CD4-positive, alpha-beta T cell treated with Interleukin-2 at 100 ng/mL for 4 hours (primary cell): ENCODE measurements at regions not wholly inside any gene's neighbourhood (a gene's known extent, or its start where the extent isn't known, plus 50 kb on each side); places are given as distances from the start of the nearest gene placed in this dataset.
A peak's percentile ranks its signal among the peaks of the same experiment; 100 is the strongest.
"Not testable (repeated sequence)": the region's sequence is repeated elsewhere in the genome, so short reads cannot be mapped to it uniquely, and the experiment has no call there.

Source experiments
- DNase-seq: peaks from one replicate; pipeline ENCODE4 v3.0.0-alpha.2; 2020; ENCODE audit warnings: low spot score

DNA sequence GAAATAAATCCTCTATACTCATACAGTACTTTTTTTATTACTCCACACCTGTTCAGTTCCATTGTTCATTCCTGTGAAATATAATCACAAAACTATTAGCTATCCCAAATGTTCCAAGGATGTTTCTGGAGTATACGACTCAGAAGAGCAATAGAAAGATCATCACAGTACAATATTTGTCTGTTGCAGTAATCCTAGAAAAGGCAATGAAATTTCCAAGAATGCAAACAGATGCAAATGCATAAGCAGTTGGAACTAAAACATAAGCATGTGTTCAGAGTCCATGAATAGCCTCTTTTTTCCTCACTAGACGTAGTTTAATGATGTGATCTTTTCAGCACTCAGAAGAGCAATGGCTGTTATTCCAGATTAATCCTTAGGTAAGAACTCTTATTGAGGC is 55.2 kb downstream of the RTL3 start:
- no peak for DNase-seq

DNA sequence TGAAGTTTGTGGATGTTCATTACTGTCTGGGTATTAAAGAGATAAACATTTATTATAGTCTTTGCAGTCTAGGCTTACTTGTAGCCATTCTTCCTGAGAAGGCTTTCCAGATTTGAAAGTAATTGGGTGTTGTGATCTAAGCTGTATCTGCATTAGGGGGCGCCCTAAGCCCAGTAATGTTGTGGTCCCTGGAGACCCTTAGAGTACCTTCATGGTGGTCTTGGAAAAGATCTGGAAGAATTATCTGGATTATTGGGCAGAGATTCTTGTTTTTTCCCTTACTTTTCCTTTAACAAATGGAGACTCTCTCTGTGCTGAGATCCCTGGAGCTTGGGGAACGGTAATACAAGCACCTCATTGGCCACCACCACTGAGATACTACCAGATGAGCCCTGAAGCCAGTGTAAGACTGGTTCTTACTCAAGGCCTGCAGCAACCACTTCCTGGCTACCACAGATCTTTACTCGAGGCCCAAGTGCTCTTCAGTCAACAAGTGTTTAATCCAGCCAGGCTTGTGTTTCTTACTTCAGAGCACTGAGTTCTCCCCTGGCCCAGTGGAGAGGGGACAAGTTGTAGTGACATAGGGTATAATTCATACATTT is 63.1 kb downstream of the RTL3 start:
- DNase-seq, result peak; percentile 0

DNA sequence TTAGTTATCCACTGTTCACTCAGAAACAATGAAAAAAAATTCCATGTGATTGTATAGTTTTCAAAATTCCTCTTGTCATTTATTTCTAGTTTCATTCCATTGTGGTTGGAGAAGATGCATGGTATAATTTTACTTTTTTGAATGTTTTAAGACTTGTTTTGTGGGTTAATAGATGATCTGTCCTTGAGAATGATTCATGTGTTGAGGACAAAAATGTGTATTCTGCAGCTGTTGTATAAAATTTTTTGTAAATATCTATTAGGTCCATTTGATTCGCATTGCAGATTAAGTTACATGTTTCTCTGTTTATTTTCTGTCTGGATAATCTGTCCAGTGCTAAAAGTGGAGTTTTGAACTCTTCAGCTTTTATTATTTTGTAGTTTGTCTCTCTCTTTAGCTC is 65.4 kb downstream of the RTL3 start:
- no peak for DNase-seq

DNA sequence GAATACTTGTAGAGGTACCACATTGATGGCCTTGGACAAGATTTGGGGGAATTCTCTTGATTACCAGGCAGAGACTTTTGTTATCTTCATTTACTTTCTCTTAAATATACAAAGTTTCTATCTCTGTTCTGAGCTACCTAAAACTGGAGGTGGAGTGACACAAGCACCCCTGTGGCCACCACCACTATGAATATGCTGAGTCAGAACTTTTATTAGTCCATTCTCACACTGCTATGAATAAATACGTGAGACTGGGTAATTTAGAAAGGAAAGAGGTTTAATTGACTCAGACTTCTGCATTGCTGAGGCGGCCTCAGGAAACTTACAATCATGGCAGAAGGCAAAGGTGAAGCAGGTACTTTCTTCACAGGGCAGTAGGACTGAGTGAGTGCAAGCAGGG is 67.1 kb downstream of the RTL3 start:
- DNase-seq, result no peak

DNA sequence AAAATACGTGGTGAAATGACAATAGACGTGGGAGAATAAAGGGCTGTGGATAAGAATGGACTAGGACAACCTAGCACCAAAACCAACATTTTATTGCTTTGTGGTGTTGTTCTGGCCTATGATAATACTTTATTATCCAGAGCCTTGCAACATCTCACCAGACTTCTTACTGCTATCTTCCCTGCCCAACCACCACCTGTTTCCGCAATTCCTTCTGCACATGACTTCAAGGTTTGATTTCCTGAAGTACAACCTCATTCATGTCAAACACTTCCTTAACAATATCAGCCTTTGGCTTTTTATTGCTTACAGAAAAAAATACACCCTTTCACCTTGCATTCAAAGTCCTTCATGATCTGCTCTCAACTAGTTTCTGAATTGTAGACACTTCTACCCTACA is 84.8 kb downstream of the RTL3 start:
- no peak for DNase-seq

DNA sequence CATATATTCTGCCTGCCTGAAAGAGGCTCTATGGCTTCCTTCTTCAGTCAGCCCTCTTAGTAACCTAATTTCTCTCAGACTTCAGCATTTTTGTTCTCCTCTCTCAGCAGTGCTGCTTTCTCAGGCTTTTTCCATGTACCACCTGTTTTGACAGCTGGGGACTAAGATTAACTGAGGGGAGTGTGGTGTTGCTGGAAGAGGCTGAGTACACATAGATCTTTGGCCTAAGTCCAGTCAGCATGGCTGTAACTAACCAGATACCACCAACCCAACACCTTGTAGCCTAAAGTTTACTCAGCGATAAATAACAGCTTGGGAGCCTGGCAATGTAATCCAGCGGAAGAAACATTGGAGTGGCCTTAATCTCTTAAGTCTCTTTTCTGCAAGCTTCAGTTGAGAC is 85.5 kb downstream of the RTL3 start:
- no peak for DNase-seq

DNA sequence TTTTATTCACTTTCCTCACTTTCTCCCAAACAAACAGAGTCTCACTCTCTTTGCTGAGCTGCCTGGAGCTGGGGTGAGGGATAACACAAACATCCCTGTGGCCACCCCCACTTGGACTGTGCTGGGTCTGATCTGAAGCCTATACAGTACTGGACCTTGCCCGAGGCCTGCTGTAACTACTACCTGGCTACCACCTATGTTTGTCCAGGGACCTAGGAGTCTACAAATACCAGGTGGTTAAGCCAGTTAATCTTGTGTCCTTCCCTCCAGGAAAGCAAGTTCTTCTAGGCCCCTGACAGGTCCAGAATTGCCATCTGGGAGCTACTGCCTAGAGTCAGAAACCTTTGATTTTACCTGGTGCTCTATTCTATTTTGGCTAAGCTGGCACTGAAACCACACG is 87.3 kb downstream of the RTL3 start:
- no peak for DNase-seq

DNA sequence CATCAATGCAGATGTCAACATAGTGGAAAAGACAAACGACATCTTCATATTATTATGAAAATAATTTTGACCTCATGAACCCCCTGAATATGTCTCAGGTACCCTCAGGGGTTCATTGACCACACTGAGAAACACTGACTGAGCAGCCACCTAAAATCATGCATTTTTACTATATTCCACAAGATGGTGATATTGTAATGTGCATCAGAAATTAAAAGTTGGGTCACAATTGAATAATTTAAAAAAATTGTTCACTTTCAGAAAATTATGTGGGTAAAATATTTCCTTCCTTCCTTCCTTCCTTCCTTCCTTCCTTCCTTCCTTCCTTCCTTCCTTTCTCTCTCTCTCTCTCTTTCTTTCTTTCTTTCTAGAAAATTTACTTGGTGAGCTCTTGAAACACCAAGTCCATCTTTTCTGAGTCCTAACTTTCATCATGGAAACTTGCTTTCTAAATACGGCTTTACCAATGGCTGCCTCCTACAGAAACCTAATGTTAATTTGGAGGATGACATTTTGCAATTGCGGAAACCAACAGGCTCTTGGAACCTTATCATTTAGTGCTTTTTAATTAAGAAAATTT is 103.6 kb downstream of the RTL3 start:
- DNase-seq, result peak; percentile 22

DNA sequence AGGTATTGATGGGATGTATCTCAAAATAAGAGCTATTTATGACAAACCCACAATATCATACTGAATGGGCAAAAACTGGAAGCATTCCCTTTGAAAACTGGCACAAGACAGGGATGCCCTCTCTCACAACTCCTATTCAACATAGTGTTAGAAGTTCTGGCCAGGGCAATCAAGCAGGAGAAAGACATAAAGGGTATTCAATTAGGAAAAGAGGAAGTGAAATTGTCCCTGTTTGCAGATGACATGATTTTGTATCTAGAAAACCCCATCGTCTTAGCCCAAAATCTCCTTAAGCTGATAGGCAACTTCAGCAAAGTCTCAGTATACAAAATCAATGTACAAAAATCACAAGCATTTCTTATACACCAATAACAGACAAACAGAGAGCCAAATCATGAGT is 106.5 kb downstream of the RTL3 start:
- not testable (repeated sequence) for DNase-seq

DNA sequence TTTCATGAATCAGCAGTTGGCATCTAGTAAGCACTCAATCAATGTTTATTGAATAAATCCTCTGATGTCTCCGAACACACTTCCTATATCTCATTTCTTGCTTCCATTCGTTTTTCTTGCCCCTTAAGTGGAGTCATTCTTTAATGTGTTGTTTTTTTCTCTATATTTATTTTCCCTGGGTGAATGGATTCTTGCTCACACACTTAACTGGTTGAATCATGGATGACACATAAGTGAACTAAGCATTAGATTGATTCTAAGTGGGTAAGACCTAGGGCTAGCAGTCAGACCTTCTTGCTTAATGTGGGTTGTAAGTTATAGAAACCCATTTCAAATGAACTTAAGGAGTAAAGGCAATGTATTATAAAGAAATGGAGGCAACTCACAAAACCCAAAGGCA is 111.1 kb downstream of the RTL3 start:
- no peak for DNase-seq

DNA sequence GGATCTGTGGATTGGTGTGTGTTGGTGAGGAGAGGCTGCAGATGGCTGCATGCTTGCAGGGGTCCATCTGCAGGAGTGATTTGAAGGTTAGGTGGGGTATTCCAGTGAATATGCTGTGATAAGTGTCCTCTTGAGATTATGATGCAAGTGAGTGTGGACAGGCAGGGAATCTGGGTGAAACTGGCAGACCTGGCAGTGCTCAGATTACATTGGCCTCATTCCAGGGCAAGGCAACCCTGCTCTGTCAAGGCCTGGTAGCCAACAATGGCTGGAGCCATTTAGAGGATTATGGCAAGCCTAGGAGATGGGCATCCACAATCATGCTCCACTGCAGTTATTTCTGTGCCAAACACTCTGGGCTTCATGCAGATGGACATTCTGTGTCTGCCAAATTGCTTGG is 113.9 kb downstream of the RTL3 start:
- DNase-seq, result no peak

DNA sequence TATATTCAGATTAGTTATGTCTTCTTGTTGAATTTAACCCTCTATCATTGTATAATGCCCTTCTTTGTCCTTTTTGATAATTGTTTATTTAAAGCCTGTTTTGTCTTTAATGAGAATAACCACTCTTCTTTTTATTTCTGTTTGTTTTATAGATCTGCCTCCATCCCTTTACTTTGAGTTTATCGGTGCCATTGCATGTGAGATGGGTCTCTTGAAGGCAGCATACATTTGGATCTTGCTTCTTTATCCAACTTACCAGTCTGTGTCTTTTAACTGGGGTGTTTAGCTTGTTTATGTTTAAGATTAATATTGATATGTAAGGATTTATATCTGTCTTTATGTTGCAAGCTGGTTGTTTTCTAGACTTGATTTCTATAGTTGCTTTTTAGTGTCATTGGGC is 115.8 kb downstream of the RTL3 start:
- DNase-seq, result no peak

DNA sequence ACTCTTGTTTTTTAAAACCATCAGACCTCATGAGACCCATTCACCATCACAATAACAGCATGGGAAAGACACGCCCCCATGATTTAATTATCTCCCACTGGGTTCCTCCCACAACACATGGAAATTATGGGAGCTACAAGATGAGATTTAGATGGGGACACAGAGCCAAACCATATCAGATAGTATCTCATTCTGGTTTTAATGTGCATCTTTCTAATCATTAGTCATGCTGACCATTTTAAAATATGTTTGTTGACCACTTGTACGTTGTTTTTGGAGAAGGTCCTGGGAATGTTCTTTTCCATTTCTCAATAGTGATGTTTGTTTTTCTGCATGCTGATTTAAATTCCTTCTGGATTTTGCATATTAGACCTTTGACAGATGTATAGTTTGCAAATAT is 119.0 kb downstream of the RTL3 start:
- DNase-seq, result no peak

DNA sequence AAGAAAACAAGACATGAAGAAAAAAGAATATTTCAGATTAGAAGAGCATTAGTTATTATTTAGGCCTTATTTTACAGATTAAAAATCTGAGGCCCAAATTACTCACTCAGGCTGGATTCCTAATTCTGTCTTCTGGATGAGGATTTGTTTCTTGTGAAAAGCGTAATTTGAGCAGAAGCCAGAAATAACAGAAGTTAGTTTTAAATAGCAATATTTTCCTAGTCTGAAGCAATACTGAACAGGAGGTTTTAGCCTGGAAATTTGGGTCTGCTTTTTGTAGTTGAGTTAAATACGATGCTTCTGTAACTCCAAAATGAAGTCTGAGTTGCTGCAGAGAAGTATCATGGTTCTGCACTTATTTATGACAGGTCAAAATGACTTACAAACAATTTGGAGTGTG is 124.9 kb downstream of the RTL3 start:
- DNase-seq, result no peak

DNA sequence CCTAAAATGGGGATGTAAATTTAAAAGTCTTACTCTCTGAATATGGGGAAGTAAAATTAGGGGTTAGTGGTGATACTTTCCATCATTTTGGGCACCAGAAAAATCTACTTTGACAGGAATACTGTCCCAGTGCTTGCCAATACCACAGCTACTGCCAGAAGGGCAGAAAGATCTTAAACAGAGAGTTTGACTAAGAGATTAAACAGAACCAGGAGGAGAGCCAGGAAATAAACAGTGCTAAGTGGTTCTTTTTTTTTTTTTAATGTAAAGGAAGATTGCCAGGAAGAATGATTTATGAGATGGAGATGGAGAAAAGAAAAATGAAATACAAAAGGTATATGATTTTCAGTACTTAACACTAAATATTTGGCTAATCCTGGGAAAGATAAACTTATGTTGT is 126.8 kb downstream of the RTL3 start:
- DNase-seq, result no peak

DNA sequence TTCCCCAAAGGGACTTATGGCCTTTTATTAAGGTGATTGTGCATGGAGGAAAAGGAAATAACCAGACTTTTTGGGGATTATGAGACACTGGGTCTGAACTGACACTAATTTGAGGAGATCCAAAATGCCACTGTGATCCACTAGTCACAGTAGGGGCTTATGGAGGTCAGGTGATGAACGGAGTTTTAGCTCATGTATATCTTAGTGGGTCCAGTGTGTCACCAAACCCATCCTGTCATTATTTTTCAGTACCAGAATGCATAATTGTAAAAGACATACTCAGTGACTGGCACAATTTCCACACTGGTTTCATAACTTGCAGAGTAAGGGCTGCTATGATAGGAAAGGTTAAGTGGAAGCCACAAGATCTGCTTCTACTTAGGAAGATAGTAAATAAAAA is 131.3 kb downstream of the RTL3 start:
- DNase-seq, result no peak

DNA sequence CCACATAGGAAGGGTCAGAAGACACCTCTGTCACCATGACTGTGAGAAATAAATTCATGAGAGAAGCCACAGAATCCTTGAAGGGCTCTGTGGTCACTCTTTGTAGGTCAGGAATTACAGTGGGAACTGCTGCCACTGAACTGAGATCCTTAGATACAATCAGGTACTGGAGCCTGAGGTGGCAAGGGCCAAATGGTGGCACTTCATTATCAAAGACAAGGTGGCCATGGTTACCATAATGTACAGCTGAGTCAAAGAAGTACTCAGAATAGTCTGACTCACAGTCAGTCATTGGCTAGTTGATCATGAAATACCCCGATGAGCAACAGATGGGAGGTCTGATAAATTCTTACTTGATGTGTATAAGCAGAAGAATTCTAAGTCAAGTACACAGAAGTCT is 131.9 kb downstream of the RTL3 start:
- DNase-seq, result peak; percentile 42

DNA sequence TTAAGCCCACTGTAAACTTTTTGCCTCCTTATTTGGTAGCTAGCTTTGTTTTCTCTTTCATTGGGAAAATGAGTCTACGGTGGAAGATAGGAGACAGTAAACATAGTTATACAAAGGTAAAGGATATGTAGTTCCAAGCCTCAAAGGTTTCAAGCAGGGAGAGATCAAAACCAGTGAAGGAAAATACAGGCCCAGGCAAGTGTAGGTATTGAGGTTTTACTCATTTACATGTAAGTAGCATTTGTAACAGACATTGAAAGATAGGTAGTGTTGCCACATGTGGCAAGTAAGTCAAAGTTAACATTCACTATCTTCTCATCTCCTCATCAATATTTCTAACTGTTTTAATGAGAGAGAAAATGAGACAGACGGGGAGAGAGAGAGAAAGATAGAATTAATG is 136.5 kb downstream of the RTL3 start:
- DNase-seq, result no peak

DNA sequence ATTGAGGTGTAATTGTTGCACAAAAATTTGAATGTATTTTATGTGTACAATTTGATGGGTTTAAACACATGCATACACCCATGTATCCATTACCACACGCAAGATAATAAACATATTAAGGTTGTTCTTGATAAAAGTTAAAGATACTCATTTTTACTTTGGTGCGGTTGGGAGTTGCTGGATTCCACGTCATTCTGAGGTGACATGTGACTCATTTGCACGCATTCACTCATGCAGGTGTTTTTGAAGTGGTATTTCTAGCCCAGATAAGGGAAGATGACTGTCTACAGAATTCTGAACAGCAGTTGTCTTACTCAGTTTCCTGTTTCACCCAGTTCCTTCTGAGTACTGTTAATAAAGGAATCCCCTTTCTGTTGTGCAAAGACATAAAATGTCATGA is 142.0 kb downstream of the RTL3 start:
- DNase-seq, result peak; percentile 80

DNA sequence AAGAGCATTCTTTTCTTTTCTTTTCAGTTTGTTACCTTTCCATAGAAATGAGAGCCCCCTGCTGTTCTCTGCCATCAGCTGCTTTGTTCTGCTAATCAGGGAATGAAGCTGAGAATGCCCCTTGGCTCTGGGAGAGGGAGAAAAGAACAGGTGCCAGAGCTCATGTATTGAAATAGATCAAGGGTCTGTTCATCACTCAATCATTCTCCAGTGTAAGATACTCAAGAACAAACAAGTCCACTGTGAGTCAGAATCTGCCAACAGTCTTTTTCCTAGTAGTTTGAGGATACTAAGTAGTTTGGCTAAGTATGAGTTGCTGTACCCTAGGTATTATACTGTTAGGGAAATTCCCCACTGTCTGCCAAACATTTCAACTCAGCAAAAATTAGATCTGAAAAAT is 144.3 kb downstream of the RTL3 start:
- DNase-seq, result peak; percentile 79

DNA sequence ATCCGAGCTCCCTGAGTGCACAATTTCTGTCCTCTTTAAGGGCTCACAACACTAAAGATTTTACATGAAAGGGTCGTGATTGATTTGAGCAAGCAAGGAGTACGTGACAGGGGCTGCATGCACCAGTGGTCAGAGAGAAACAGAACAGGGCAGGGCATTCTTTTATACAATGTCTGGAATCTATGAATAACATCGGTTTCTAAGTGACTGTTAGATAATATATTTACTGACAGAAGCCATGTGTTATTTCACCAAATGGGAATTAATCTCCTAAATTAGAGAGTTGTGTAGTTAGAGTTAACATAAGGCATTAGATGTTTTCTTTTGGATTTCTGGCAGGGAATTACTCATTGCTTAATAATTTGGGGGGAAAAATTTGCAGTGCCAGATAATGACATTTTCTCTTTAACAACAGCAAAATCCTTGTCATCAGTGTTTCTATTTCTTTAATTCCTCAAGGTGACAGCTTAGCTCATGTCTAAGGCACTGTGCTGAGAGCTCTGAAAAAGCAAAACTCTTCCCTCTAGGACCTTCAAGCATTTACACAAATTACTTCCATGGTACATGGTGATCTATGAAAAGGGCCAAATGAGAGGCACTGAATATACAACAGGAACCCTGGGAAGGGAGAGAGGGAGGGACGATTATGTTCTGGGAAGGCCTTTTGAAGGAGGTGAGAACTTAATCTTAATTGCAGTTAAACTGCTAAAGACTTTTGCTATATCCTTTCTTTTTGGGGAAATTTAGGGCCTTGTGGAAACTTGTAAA is 145.0 kb downstream of the RTL3 start:
- DNase-seq, result no peak

DNA sequence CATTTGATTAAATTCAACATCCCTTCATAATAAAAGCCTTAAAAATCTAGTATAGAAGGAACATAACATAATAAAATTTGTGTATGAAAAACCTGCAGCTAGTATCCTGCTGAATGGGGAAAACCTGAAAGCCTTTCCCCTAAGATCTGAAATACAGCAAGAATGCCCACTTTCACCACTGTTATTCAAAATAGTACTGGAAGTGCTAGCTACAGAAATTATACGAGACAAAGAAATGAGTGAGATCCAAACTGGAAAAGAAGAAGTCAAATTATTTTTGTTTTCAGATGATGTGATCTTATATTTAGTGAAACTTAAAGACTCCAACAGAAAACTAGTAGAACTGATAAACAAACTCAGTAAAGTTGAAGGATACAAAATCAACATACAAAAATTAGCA is 152.9 kb downstream of the RTL3 start:
- no peak for DNase-seq

DNA sequence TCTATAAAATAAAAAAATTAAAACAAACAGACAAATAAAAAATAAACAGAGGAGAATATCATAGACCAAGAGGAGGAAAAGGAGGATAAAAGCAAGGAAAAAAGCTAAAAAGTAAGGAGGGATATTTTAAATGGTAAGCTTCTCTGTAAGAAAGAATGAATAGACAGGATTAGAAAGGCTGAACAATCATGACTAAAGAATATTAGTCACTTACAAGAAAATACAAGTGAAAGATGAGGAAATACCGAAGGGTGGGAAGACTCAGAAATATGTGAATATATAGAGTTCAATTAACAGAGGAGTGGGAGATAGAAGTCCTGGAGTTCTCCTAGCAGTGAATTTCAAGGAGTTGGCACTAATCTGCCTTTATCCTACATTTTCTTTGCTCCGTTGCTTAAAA is 162.6 kb downstream of the RTL3 start:
- no peak for DNase-seq

DNA sequence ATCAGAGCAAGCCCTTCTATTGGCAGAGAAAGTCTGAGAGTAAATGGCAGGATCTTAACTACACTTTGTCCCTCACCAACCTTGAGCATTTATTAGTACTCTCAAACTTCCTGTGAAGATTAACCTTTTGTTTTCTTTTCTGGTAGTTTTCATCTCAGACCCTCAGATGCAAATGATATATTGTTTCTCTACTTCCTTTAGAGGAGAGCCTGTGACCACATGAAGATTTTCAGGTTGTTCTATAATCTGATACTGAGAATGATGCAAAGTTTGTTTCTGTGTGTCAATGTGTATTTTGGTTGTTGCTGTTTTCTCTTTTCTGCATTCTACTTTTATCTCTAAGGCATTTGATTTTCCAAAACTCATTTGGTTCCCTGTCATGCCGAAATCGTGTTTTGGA is 165.8 kb upstream of the CYSLTR1 start:
- no peak for DNase-seq
